WTC11 (cell line): ENCODE measurements at regions not wholly inside any gene's neighbourhood (a gene's known extent, or its start where the extent isn't known, plus 50 kb on each side); places are given as distances from the start of the nearest gene placed in this dataset.

ENCODE experiments used
- ATAC-seq: fragments of 200-7000 bp; cut with Tn5 transposase; 2 replicates; pipeline ENCODE4 v1.10.0; 2021; ENCODE audit warnings: mild to moderate bottlenecking, moderate library complexity
- CTCF ChIA-PET: fragments of 300-600 bp; sonication (Branson Sonifier 250); formaldehyde crosslinking; loops from one replicate; lab custom pipeline; 2021; ENCODE audit warnings: antibody characterized with exemption; lab: Charles Lee
- POLR2A ChIA-PET: fragments of 350-600 bp; sonication (Branson Sonifier 250); formaldehyde crosslinking; loops from one replicate; lab custom pipeline; 2021; ENCODE audit warnings: antibody characterized with exemption; lab: Charles Lee
- DNase-seq: peaks from one replicate; pipeline ENCODE4 v3.0.0; 2021; ENCODE audit warnings: low spot score
- H3K27ac Mint-ChIP-seq: 2 replicates; pipeline ENCODE4 v1.8.0; 2021; ENCODE audit warnings: mixed read lengths
- H3K27me3 Mint-ChIP-seq: 2 replicates; pipeline ENCODE4 v1.8.0; 2021; ENCODE audit warnings: low read depth, mild to moderate bottlenecking, moderate library complexity, mixed read lengths
- H3K36me3 Mint-ChIP-seq: 2 replicates; pipeline ENCODE4 v1.8.0; 2021; ENCODE audit warnings: mixed read lengths
- H3K4me1 Mint-ChIP-seq: 2 replicates; pipeline ENCODE4 v1.8.0; 2022; ENCODE audit warnings: mixed read lengths
- H3K4me3 Mint-ChIP-seq: 2 replicates; pipeline ENCODE4 v1.8.0; 2021; ENCODE audit warnings: mild to moderate bottlenecking, moderate library complexity, mixed read lengths
- H3K9me3 Mint-ChIP-seq: 2 replicates; pipeline ENCODE4 v1.8.0; 2021; ENCODE audit warnings: mixed read lengths
- AR ChIP-seq: fragments of 250-450 bp; sonication (Bioruptor Pico); IDR thresholded peaks from 2 replicates; pipeline ENCODE4 v1.9.0; 2021; ENCODE audit warnings: mild to moderate bottlenecking
- CREB1 ChIP-seq: sonication (generic); formaldehyde crosslinking; IDR thresholded peaks from 2 replicates; pipeline ENCODE4 v1.8.0; 2023; ENCODE audit warnings: mild to moderate bottlenecking, missing genetic modification reagents
- CTCF ChIP-seq: fragments of 200-600 bp; IDR thresholded peaks from 2 replicates; pipeline ENCODE4 v1.8.0; 2022; ENCODE audit warnings: antibody characterized with exemption
- ELF4 ChIP-seq: sonication (generic); formaldehyde crosslinking; IDR thresholded peaks from 2 replicates; pipeline ENCODE4 v1.8.1; 2022; ENCODE audit warnings: low read depth, mild to moderate bottlenecking, moderate library complexity, missing genetic modification reagents
- ESRRA ChIP-seq: sonication (generic); formaldehyde crosslinking; IDR thresholded peaks from 2 replicates; pipeline ENCODE4 v1.8.1; 2022; ENCODE audit warnings: mild to moderate bottlenecking, missing genetic modification reagents, borderline replicate concordance
- FOXP4 ChIP-seq: sonication (generic); formaldehyde crosslinking; IDR thresholded peaks from 2 replicates; pipeline ENCODE4 v1.8.0; 2022; ENCODE audit warnings: mild to moderate bottlenecking, missing genetic modification reagents
- MYBL2 ChIP-seq: sonication (generic); formaldehyde crosslinking; IDR thresholded peaks from 2 replicates; pipeline ENCODE4 v1.8.1; 2023; ENCODE audit warnings: mild to moderate bottlenecking, moderate library complexity, missing genetic modification reagents
- NFYB ChIP-seq: sonication (generic); formaldehyde crosslinking; conservative IDR thresholded peaks from 2 replicates; pipeline ENCODE4 v1.8.0; 2022; ENCODE audit warnings: low read depth, missing genetic modification reagents
- NR1H2 ChIP-seq: sonication (generic); formaldehyde crosslinking; IDR thresholded peaks from 2 replicates; pipeline ENCODE4 v1.9.0; 2021; ENCODE audit warnings: mild to moderate bottlenecking, moderate library complexity, missing genetic modification reagents
- PRDM15 ChIP-seq: sonication (generic); formaldehyde crosslinking; IDR thresholded peaks from 2 replicates; pipeline ENCODE4 v1.8.0; 2022; ENCODE audit warnings: missing genetic modification reagents
- PRRX2 ChIP-seq: fragments of 250-450 bp; sonication (Bioruptor Pico); IDR thresholded peaks from 2 replicates; pipeline ENCODE4 v1.8.0; 2021; ENCODE audit warnings: mild to moderate bottlenecking
- SMAD4 ChIP-seq: sonication (generic); formaldehyde crosslinking; IDR thresholded peaks from 2 replicates; pipeline ENCODE4 v1.8.0; 2022; ENCODE audit warnings: mild to moderate bottlenecking, missing genetic modification reagents
- TEAD4 ChIP-seq: sonication (generic); formaldehyde crosslinking; IDR thresholded peaks from 2 replicates; pipeline ENCODE4 v1.8.0; 2022; ENCODE audit warnings: mild to moderate bottlenecking, missing genetic modification reagents
- TP53 ChIP-seq: sonication (generic); formaldehyde crosslinking; IDR thresholded peaks from 2 replicates; pipeline ENCODE4 v1.8.1; 2023; ENCODE audit warnings: mild to moderate bottlenecking, missing genetic modification reagents
- ZNF121 ChIP-seq: sonication (generic); formaldehyde crosslinking; IDR thresholded peaks from 2 replicates; pipeline ENCODE4 v1.8.0; 2023; ENCODE audit warnings: missing genetic modification reagents
- ZNF416 ChIP-seq: fragments of 250-450 bp; sonication (Bioruptor Pico); IDR thresholded peaks from 2 replicates; pipeline ENCODE4 v1.9.0; 2021; ENCODE audit warnings: mild to moderate bottlenecking, inconsistent platforms
- ZNF532 ChIP-seq: fragments of 250-450 bp; sonication (Bioruptor Pico); IDR thresholded peaks from 2 replicates; pipeline ENCODE4 v1.9.0; 2021; ENCODE audit warnings: mild to moderate bottlenecking, borderline replicate concordance
- ZNF671 ChIP-seq: fragments of 250-450 bp; sonication (Bioruptor Pico); IDR thresholded peaks from 2 replicates; pipeline ENCODE4 v1.8.0; 2021; ENCODE audit warnings: mild to moderate bottlenecking
- TF ChIP-seq, protein P1 (sequence below): fragments of 250-450 bp; sonication (Bioruptor Pico); conservative IDR thresholded peaks from 2 replicates; pipeline ENCODE4 v1.9.0; 2021; ENCODE audit warnings: mild to moderate bottlenecking
- TF ChIP-seq, protein P2 (sequence below): sonication (generic); formaldehyde crosslinking; IDR thresholded peaks from 2 replicates; pipeline ENCODE4 v1.8.1; 2023; ENCODE audit warnings: mild to moderate bottlenecking, moderate library complexity, missing genetic modification reagents

- DNase-seq (no peak), ATAC-seq (no peak)
- CTCF ChIA-PET = no interaction called here
- no peaks in the 10 kb centered on the region for H3K27me3 Mint-ChIP-seq
- POLR2A ChIA-PET = no interaction called here
- peaks cover 17% of the 10 kb centered on the region for H3K4me1 Mint-ChIP-seq
- H3K4me3 Mint-ChIP-seq = no peak overlapping the region
- TF ChIP-seq ESRRA (no peak), PRRX2 (CRISPR knock-in tag) (no peak), TP53 (CRISPR knock-in tag) (no peak), CREB1 (CRISPR knock-in tag) (no peak), ZNF416 (CRISPR knock-in tag) (no peak), AR (CRISPR knock-in tag) (no peak), TEAD4 (no peak), PRDM15 (CRISPR knock-in tag) (no peak), FOXP4 (CRISPR knock-in tag) (no peak), SMAD4 (CRISPR knock-in tag) (no peak), ELF4 (CRISPR knock-in tag) (no peak), NR1H2 (CRISPR knock-in tag) (no peak), ZNF532 (CRISPR knock-in tag) (no peak), ZNF121 (CRISPR knock-in tag) (no peak), MYBL2 (CRISPR knock-in tag) (no peak), CTCF (no peak), NFYB (CRISPR knock-in tag) (no peak), ZNF671 (CRISPR knock-in tag) (no peak)
- TF ChIP-seq, protein P1, sequence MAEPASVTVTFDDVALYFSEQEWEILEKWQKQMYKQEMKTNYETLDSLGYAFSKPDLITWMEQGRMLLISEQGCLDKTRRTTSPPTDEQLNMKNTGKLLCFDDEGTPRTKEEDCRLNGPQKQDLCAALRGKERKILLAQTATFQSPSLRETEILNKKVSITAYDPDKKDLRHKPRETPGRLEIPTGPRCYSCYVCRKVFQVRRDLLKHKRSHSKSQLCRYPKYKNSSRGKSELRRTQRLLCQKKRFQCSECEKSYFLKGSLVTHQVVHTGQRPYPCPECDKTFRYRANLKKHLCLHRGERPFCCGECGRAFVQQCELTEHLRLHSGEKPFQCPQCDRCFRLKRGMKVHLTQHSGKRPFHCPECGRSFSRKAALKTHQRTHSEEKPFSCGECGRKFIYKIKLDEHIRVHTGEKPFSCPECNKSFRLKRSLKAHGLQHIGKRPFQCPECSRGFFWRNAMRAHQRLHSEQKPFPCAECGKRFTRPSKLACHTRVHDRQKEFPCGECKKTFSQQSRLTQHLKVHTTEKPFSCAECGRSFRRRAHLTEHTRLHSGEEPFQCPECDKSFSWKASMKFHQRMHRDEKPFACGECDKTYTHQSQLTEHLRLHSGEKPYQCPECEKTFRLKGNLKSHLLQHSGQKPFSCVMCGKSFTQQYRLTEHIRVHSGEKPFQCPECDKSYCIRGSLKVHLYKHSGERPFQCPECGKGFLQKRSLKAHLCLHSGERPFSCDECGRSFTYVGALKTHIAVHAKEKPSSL = no peak
- TF ChIP-seq, protein P2, sequence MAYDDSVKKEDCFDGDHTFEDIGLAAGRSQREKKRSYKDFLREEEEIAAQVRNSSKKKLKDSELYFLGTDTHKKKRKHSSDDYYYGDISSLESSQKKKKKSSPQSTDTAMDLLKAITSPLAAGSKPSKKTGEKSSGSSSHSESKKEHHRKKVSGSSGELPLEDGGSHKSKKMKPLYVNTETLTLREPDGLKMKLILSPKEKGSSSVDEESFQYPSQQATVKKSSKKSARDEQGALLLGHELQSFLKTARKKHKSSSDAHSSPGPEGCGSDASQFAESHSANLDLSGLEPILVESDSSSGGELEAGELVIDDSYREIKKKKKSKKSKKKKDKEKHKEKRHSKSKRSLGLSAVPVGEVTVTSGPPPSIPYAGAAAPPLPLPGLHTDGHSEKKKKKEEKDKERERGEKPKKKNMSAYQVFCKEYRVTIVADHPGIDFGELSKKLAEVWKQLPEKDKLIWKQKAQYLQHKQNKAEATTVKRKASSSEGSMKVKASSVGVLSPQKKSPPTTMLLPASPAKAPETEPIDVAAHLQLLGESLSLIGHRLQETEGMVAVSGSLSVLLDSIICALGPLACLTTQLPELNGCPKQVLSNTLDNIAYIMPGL (CRISPR knock-in tag) = no peak
- H3K36me3 Mint-ChIP-seq = no peaks in the 10 kb centered on the region
- H3K27ac Mint-ChIP-seq = no peak overlapping the region
- H3K9me3 Mint-ChIP-seq = peaks cover 7% of the 10 kb centered on the region; the same call in 1 of the 2 replicates
These were observed 107.1 kb downstream of the RAB18 start for GRCh38 chr10:27611236-27611635.
